ENCODE measurements at regions not wholly inside any gene's neighbourhood (a gene's known extent, or its start where the extent isn't known, plus 50 kb on each side); places are given as distances from the start of the nearest gene placed in this dataset.

DNA sequence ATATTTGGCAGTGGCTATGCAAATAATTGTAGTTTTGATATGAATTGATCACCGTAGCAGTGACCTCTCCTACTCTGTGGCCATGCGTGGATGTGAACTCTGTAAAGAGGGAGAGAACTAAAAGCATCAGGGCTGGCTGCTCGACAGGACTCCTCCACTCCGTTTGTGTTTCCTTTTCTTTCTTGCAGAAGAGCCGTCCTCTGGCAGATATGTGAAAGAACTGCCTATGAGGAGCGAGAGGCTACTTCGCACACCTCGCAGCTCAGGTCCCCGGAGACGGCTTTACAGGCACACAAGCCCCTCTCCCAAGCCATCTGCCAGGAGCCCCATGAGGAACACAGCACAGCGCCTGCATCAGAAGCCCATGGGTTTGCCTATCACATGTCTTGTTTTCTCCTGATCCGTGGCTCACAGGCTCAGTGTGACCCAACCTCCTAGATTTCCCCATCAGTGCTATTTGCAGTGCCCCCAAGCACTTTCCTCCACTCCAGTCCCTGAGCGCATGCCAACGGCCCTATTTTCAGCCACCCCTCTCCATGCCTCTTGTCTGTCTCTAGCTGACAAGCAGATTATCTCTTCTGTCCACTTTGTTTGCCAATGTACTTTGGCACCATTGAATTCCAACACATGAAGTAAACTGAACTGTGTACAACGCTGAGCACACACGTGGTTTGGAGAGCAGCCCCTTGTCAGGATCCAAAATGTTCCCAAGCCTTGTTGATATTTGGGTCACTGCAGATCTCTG, 164.3 kb upstream of the AKR1E2 start:
- DNase-seq, result no peak

DNA sequence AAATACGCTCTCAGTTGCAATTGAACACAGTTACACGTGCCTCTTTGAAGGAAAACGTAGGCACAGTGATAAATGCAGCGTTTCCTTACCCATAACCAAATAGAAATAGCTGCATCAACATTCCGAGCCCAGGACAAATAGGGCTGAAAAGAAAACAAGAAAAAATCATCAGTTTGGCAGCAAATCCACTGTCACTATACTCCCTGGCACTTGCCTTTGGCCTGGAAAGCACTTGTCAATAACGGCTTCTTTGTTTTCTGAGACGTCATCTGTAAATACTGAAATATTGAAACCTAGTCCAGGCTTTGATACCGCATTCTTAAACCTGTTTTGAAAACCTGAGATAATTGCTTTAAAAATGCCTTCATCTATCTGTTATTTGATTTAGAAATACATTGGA, 167.2 kb upstream of the AKR1E2 start:
- no peak for DNase-seq

DNA sequence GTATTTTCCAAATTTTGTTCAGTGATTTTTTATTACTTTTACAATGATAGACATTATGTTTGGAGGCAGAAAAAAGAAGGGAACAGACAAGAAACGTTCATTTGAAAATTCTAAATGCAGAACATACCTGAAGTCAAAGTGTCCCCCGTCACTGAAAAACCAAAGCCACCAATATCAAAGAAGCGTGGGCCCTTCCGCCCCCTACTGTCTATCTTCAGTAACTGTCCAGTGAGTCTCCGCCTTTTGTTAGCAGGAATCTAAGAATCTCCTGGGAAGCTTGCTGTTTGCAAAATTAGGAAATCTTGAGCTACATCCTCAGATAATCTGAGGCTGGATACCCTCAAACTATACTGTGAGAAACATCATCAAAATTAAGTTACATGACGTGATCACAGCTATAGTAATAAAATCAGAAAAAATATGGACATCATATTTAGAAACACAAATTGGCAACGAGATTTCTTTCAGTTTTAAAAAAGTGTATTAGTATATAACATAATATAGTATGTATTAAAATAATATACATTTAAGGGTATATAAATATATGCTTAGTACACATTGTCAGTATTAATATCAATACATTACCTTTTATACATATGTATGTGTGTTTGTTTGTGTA, 169.3 kb upstream of the AKR1E2 start:
- DNase-seq, result no peak

DNA sequence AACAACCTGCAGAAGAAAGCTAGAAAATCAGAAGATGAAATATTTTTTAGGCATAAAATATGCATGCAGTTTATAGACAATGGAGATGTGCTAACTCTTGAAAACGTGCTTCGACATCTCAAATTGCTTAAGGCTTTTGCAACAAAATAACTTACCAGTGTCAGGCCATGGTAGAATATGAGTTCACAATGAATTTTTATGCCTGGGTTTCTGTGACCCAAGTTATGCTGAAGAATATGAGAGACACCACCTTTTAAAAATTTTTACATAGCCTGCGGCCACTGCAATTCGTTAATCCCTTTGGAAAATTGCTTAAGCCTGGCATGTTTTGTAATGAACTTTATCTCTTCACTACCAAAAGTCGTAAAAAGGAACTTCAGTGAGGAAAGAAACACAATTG, 170.1 kb upstream of the AKR1E2 start:
- no peak for DNase-seq

DNA sequence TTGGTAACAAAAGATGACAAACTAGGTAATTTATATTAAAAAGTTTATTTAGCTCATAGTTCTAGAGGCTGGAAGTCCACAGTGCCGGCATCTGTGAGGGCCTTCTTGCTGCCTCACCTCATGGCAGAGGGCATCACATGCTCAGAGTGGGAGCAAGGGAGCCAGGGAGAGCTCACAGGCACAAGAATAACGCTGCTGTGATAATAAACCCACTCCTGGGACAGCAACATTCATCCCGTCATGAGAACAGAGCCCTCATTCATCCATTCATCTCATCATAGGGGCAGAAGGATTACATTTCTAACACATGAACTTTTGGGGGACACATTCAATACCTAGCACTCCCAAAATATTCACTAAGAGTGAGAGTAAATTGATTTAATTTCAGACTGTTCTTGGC, 170.6 kb upstream of the AKR1E2 start:
- DNase-seq, result no peak

DNA sequence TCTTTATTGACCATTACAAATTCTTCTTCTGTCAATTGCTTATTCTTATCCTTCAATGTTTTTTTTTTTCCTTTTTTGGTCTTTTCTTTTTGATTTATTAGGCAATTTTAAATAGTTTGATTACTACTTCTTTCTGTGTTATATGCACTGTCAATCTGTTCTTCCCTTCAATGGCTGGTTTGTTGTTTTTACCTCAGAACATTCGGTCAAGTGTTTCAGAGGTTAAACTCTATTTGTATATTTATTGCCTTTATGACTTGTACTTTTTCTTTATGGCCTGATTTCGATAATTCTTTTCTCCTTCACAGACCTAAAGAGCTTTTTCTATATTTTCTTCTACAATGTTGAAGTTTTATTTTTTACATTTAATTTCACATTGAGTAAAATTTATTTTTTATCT, 171.5 kb upstream of the AKR1E2 start:
- DNase-seq, result no peak

DNA sequence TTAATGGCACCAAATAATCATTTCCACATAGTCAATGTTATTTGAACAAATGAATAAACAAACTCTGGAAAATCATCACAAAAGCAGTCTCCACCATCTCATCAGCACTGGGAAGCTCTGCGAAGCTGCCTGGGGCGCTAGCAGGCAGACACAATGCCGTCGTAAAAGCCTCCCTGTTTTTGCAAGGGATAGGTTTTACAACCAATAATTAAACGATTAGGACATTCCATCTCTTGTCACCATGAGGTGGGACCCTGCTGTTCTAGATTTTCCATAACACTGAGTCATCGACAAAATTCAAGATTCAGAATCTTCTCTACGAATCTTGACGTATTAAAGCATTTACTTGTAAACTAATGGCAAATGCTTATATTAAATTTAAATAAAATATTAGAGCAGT, 172.8 kb upstream of the AKR1E2 start:
- no peak for DNase-seq

DNA sequence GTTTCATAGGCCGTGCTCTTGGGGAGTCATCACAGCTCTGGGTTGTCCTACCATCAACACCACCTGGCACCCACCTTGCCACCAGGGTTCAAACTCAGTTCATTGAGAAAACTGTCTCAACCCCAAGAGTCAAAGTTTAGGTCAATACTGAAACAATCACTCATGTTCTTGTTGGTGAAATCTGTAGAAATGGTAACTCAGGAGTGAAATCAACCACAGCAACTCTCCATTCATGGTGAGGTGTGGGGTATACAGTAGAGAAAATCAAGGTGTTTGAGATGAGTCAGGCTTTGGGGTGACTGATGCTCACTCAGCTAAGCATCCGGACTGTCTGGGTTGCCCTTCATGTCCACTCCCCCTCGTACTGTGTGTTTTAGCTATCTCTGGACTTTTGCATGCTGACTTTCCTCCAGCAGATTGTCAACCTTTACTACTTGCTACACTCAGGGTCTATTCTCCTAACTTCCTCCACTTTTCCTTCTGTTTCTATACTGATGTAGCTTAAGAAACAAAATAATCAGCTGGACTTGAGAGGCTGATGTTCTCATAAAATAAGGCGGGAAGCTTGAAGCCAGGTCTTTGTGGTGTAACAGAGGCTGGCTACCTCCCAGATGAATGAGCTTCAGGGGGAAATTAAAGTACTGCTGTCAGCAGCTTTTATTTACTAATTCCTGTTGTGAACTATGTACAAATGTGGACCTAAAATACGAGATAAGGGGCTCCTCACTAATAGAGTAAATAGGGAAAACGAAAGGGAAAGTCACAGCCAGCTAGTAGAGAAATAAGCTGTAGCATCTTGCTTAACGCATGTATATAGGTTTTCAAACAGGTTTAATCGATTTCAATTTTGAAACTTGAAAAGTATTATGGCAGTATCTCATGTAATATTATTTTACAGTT, 173.6 kb upstream of the AKR1E2 start:
- DNase-seq, result no peak

DNA sequence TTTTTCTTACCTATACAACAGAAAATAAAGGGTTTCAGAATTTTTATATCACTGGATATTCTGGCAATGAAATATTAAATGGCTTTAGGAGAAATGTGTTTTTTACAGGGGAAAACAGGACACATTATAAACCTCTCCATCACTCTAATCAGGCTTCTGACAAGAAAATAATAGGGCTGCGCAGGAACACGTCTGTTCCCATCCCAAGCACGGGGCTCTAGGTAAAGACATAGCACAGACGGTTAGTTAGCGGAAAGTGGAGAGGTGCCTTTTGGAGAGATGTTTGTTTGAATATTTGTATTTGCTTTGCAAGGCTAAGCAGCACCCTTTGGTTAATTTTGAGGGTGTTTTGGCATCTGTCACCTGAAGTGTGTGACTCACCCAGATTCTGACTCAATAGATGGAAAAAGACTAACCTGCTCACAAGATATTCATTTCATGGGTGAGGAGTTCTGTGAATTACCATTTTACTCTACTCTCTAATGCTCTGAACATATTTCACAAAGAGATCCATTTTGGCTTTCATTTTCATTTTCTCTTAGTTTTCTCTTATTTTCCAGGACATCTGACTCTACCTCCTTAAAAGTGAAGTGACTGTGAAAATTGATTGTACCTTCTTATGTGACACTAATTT, 174.5 kb upstream of the AKR1E2 start:
- no peak for DNase-seq

DNA sequence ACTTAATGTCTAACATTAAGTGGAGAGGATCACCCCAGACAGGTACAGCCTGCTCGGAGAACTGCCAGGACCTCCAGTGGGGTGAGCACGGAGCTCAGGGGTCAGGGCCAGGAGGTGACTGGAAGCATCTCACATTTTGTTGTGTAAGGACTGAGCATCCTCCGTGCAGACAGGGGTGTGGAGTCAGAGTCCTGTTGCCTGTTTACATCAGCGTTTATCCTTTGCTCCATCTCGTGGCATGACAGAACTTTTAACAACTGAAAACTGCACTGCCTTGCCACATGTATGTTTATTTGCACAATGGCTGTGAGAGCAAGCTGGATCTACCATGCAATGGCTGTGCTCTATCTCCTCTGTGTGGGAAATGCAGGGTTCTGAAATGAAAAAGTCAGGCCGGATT, 175.4 kb upstream of the AKR1E2 start:
- no peak for DNase-seq

DNA sequence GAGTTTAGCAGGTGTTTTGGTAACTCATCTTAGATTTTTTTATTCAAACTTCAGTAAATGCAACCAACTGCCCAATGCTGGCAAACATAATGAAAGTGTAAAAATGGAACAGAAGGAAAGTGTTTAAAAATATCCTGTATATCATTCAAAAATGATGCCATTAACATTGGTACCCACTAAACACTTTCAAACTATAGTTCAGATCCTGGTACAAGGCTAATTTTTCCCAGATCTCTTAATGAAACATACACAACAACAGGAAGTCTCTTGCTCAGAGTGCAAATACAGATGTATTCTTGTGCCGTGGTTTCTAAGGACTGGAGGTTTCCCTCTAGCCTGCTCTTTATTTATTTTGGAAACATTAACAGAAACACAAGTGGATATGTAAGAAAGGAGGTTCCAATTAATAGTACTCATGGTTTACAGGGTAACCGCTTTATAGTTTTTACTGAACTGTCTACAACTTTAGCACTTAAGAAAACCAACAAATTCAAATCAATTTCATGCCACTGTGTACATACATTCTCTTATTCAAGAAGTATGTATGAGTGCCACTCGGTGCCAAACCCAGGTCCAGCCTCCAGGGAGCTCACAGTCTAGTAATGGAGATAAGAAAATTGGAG, 176.0 kb upstream of the AKR1E2 start:
- peak in 1 of 2 experiments; percentile 12 for DNase-seq

DNA sequence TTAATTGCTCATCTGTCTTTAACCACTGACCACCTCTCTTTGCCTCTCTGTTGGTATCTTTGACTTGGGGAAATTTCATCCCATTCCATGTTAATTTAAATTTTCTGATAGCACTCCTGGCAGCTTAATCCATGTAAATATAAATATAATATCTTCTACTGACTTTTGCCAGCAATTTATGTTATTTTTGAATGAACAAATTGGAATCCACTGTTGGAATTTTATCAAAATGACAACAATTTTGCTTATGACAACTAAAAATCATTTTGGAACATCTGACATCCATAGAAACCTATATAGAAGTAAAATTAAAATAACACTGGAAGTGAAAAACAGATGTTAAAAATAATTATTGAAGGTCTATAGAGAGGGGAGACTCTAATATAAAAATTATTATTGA, 176.5 kb upstream of the AKR1E2 start:
- DNase-seq, result no peak

DNA sequence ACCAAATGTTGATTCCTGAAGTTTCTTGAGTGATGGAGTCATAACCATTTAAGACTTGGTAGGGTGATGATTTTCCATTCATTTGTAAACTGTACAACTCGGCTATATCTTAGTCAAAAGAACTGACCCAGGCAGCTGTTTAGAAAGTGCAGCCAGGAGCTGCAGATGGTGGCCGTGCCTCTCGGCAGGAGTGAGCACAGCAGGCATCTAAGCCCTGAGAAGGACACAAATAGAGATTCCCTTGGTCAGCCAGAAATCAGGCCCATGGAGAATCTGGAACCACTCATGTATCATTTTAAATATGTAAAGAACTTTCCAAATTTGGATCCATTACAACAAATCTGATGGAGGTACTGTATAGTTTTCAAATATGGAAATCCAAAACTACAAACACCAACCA, 177.0 kb upstream of the AKR1E2 start:
- DNase-seq, result no peak

DNA sequence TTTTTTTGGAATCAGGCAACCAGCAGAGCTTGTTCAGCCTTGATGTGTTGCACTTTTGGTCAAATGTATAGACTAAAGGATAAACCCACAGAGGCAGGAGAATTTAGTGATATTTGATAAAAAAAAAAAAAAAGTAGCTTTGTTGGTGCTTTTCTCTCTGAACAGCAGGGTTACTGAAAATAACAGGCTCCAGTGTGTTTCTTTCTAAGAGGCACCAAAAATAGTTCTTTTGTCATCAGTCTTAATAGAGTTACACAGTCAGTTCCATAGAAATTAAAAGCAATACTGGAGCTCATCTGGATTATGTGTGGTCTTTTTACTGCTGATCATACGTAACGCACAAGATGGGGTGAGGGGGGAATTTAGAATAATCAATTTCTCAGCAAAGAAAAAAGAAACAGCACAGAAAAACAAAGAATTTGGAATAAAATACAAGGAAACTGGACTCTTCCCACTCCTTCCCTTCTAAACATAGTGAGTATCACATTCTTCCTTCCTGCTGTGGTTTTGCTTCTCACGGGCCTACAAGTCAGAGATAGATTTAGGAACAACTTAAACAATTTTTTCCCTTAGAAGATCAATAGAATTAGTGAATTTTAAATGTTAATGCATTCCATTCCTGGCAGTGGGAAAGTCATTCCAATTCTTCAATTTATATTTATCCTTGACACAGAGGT, 178.8 kb upstream of the AKR1E2 start:
- no peak for DNase-seq

DNA sequence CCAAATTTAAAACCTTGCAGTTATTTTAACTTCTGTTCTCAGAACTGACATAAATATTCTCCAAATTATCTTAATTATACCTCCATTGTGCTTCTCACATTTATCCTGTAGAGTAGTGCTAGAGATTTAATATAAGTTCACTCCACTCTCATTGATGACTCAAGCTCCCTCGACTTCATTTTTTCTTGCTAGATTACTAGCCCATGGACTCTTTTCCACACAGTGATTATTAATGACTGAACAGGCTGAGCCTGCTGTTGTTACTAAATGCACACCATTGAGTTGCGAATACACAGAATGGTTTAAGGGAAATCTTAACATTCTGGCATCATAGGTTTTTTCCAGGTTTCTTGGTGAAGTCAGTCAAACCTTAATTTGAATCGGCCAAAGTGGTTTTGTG, 179.5 kb upstream of the AKR1E2 start:
- DNase-seq, result no peak

DNA sequence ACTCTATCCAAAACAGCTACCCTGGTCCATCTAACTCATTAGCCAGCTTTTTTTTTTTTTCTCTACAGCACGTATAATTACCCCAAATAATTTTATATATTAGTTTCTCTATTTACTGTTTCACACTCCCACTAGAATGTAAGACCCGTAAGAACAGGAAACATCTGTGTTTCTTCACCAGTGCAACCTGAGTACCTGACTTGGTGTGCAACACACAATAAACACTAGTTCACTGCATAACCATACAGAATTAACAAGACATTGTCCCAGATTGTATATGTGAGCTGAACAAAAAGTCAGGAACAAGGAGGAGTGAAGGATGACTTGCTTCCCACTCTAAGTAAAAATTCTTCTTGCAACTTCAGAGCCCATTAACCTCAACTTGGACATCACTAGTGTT, 180.2 kb upstream of the AKR1E2 start:
- no peak for DNase-seq

DNA sequence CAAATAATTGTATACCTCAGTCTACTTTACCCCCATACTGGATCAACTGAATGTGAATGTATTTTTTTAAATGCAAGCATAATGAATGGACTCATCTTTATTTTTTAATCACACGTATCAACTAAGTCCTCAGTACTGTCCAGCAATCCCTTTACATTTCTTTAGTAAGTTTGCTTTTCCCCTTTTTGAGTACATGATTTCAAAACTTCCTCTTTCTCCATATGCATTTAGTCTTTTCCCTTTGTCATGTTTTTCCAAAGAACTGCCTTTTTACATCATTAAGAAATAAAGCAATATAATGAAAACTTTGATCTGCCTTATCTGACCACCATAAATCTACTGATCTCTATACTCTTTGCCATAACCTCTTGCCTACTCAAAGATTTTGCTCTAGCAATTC, 182.5 kb upstream of the AKR1E2 start:
- no peak for DNase-seq

DNA sequence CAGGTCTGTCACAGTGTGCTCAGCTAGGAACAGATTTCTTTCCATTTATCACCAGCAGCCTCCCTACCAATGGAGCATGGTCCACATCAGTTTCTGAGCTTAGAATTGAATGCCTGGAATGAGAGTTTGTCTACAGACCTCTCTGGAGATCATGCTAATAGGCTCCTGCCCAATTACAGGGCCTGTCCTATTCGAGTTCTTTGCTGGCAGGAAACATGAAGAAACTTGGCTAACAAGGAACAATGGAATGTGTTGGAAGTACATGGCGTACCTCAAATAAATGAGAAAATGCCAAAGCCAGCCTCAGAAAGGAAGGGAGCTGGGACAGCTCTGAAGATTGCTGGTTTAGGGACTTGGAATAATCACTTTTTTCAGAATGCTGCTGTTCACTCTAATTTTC, 186.0 kb upstream of the AKR1E2 start:
- no peak for DNase-seq

DNA sequence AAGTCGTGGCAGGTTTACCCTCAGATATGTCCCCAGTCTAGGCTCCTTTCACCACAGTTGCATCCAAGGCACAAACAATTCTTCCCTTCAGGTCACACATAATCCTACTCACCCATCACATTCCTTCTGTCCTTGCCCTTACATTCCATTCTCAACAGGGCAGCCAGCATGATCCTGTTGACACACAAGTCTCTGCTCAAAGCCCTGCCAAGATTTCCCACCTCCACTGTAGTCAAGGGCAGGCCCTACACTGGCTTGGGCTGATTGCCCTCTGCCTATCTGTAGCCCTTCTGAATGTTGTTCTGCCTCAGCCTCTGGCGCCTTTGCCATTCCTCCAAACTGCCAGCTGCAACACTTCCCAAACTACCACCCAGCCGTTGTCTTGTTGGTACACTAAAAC, 187.9 kb upstream of the AKR1E2 start:
- DNase-seq, result no peak

DNA sequence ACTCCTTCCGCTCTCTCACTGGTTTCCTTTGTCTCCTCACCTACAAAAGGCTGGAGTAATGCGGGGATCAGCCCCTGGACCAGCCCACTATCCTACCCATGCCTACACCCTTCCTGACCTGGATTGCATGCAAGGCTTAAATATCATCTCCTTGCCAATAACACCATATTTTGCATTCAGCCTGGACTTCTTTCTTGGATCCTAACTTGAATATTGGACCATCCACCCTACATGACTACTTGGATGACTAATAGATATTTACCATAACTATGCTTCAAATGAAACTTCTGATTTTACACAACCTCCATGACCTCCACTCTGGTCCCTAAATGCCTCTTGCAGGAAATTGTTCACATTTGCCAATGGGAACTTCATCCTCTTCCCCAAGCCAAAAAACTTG, 188.3 kb upstream of the AKR1E2 start:
- DNase-seq, result no peak

DNA sequence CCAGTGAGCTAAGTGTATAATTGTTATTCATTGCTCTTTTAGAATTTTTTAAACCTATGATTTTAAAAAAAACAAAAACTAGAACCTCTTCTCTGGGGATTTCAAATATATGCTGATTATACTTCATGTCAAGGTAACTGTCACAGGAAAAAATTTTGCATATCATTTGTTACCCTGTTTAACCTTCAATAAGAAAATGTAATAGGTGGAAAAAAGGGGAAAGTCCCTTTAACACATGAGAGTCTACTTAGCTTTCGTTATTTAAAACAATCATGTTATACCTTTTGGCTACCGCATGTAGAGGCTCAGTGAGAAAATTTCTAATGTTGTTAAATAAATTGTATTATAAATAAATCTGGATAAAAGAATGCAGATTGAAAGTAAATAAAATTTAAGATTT, 190.1 kb upstream of the AKR1E2 start:
- DNase-seq, result no peak

DNA sequence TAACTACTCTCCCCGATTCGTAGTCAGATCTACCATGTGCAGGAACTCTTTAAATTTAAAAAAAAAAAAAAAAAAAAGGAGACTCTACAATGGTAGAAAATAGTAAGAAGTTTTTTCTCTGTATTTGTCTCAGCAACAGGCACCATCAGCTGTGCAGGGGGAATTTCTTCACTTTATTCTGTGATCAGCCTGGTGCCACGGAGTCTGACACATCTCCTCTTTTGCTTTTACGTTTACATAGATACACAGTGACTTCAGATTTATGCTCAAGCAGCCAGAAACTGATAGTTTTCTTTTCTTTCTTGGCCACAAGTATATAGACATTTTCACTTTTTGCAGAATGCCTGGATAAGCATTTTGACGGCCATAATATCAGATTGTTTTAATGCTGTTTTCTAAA, 190.6 kb upstream of the AKR1E2 start:
- DNase-seq, result no peak

DNA sequence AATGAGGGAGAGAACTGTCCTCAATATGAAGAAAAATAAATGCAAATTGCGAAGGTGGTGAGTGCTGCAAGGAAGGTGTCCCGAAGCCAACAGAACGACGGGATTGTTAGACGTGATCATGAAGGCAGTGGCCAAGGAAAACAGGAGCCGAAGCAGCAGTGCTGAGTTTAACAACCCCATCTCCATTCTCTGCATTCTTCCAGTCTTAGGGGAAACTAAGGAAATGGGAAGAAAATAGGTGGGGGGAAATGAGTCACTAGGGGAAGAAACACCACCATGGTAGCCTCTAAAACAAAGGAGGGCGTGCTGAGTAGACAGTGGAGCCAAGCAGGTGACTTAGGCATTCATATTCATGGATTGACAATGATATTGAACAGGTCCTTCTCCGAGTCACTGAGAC, 192.2 kb upstream of the AKR1E2 start:
- no peak for DNase-seq

Data from NCI-H187 (cell line).